ENCODE measurements at regions not wholly inside any gene's neighbourhood (a gene's known extent, or its start where the extent isn't known, plus 50 kb on each side); places are given as distances from the start of the nearest gene placed in this dataset.

DNA sequence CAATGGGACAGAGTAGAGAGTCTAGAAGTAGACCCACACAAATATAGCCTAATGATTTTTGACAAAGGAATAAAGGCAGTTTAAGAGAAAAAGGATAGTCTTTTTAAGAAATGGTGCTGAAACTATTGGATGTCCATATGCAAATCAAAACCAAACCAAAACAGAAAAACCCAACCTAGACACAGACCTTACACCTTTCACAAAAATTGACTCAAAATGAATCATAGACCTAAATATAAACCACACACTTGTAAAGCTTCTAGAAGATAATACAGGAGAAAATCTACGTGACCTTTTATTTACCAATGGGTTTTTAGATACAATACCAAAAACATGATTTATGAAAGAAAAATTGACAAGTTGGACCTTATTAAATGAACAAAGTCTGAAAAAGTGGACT, 66.4 kb upstream of the MPHOSPH6 start:
- no peak for DNase-seq

DNA sequence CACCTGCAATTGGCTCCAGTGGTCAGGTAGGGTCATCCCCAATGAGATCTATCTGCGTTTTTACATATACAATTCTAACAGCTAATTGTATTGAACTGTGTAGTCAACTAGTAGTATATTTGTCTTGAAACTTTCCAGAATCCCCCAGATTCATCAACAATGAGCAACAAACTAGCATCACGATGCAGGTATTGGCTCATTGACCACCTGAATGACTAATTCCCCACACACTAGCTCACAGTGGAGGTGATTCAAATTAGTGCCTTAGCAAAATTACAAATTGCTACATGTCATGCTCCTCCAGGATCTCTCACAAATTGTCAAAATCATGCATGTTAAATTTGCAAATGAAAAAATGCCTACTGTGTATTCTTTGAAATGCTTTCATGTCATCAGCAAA, 62.8 kb upstream of the MPHOSPH6 start:
- no peak for DNase-seq

DNA sequence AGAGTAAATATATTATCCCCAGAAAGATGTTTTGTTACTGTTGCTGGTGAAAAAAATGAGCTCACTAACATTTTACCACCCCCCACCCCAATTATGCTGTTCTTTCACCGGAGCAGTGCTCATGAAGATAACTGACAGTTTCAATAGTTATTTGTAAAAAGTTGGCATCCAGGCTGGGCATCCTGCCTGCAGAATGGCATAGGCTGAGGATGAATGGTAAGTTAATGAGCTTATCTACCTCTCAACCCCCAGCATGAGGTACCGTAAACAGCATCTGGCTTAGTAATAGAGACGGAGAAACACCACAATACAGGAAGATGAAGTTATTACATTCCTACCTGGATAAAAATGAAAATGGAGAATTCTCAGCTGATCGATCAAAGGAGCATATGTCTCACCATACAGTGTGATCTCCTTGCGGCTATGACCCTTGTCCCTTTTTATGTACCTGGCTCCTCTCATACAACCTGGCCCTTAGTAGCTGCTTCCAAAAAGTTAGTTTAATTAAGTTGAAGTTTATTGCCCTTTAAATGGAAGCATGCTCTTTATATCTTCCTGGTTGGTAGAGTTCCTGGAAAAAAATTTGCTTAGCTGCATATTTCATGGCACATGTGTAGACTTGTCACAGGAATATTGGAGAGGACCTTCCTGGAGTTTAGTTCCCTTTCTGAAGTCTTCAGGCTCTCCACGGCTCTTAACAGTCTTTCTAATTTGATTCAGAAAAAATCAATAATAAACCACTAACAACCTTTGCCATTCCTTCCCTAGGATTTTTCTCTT, 61.2 kb upstream of the MPHOSPH6 start:
- DNase-seq, result no peak

DNA sequence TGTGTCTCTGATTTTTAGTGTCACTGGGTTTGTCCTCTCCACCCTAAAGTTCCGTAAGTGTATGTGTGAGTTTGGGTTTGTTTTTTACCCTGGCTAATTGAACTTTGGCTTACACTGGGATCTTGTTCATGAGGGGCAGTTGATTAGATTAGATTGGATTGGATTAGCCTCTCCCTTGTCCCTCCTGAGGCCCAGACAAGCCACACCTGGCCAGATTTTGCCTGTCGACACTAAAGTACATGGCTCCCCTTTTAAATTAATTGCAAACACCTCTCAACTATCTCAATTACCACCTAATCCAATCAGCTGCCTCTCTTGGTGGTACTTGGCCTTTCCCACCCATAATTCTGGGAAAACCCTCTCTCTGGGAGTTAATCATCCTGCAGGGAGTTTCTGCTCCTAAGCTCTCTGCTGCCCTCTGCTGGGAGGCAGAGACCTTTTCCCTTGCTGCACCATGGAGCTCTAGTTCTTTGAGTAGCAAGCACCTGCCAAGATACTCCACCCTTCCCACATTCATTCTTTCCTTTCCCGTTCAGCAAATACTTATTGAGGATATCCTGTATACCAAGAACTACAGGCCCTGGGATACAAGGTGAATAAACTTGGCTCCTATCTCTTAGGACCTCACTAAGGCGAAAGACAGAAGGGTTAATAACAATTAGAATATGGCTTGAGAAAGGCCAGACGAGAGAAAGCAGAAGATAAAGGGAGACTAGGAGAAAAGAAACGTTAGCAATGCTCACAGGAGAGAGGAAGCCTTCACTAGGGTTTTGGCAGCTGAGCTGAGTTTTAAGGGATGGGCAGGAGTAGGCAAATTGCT, 60.0 kb upstream of the MPHOSPH6 start:
- peak; percentile 27 for DNase-seq

DNA sequence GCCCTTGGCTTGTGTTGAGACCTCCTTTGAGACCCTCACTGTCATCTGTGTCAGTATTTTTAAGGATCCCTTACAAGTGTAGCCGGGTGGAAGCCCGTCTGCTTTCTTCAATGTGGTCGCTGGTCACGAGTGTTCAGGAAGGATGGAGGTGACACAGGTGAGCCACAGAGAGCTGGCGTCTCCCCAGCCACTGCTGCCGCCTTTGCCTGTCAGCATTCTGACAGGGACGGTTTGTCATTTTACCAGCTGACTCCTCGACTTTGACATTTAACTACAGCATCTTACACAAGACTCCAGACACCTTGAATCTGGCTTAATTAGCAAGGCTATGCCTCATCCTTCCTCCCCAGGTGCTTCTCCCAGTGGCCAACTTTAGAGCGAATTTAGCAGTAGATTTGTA, 56.3 kb upstream of the MPHOSPH6 start:
- no peak for DNase-seq

DNA sequence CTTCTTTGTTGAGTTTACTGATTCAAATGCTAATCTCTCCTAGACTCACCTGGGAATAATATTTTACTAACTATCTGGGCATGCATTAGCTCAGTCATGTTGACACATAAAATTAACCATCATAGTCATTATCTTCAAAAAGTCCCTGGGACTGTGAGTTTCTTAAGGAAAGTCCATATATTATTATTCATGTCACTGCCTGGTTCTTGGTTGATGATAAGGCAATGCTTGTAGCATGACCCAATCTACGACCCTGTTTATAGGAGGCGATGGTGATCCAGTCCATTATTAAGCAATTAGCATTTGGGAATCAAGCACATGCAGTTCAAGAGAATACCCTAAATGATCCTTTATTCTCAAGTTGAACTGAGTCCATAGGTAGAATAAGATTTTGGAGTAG, 54.8 kb upstream of the MPHOSPH6 start:
- DNase-seq, result no peak

DNA sequence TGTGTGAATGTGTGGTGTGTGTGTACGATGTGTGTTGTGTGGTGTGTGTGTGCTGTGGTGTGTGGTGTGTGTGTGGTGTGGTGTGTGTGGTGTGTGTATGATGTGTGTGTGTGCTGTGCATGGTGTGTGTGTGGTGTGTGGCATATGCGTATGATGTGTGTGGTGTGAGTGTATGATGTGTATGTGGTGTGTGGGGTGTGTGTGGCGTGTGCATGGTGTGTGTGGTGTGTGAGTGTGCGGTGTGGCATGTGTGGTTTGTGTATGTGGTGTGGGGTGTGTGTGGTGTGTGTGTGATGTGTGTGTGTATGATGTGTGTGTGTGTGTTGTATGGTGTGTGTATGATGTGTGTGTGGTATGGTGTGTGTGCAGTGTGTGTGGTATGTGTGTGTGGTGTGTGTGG, 50.5 kb upstream of the MPHOSPH6 start:
- no peak for DNase-seq

Data from activated CD4-positive, alpha-beta T cell treated with anti-CD3 and anti-CD28 coated beads for 1 hour (primary cell).